Glomerular visceral epithelial cell (primary cell): ENCODE measurements at regions not wholly inside any gene's neighbourhood (a gene's known extent, or its start where the extent isn't known, plus 50 kb on each side); places are given as distances from the start of the nearest gene placed in this dataset.
"Not testable (repeated sequence)": the region's sequence is repeated elsewhere in the genome, so short reads cannot be mapped to it uniquely, and the experiment has no call there.

Source experiments
- DNase-seq: peaks from one replicate; pipeline ENCODE4 v3.0.0-alpha.2; 2016; ENCODE audit errors: extremely low spot score

DNA sequence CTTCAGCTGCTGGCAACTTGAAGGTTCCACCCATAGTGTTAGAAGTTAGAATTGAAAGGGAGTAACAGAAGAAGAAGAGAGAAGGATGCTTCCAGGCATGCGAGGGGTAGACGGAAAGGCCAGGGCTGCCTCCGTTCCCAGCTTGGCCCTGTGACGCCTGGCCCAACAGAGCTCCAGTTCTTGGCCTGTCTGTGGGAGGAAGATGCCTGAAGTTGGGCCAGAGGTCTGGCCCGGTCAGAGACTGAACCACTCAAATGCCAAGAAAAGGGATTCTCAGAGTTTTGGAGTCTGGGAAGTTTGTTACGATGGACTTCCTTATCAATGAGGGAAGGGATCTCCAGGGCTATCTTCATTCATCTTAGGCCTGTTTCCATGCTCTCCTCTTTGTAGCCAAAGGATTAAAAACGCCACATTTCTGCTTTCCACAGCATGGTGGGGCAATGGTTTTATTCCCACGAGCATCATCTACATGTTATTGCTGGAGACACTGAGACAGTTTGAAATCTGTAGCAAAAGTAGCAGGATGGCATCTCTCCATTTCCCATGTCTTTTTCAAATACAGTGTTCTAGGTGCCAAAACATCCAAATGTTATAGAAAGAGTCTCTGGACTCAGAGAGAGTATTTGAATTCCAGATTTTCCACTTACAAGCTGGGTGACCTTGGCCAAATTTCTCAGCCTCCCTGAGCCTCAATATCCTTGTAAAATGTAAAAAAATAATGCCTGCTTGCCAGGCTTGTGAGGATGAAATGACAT is 65.4 kb upstream of the ANKRD55 start:
- DNase-seq: no peak

DNA sequence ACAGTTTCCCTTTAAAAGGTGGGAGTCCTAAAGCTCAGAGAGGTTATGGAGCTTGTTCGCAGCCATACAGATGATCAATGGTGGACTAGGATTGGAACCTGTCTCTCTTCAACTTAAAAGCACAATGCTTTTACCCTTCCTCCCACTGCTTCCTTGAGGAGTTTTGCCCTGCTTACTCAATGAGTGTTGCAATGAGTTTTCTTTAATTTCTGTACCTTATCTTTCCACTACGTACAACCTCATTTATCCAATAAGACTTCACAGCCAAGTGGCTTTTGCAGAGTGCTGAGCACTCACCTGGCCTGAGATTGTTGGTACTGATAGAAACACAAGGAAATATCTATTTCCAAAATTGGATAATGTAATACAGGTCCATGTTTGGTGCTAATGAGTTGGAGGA is 64.7 kb upstream of the ANKRD55 start:
- DNase-seq: no peak

DNA sequence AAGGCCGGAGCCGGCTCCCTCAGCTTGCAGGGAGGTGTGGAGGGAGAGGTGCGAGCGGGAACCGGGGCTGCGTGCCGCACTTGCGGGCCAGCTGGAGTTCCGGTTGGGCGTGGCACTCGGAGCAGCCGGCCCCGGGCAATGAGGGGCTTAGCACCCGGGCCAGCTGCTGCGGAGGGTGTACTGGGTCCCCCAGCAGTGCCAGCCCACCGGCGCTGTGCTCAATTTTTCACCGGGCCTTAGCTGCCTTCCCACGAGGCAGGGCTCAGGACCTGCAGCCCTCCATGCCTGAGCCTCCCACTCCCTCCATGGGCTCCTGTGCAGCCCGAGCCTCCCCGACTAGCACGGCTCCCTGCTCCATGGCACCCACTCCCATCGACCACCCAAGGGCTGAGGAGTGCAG is 62.2 kb upstream of the ANKRD55 start:
- DNase-seq: not testable (repeated sequence)

DNA sequence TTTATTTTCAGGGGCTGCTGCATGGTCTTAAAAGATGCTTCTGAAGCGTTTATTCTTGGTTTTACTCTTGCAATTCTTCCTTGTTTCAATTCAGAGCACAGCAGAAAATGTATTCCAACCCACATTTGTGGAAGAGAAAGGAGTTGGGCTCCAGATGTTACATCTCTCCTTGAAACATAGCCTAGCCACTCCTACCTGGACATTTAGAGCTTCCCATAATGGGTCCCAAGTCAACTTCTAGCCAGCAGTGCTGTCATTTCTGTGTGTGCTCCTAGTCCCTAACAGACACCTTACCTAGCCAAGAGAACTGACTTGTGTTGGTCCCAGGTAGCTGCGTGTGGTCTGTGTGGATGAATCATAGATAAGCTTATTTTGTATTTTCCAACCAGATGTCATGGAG is 61.2 kb upstream of the ANKRD55 start:
- no peak for DNase-seq

DNA sequence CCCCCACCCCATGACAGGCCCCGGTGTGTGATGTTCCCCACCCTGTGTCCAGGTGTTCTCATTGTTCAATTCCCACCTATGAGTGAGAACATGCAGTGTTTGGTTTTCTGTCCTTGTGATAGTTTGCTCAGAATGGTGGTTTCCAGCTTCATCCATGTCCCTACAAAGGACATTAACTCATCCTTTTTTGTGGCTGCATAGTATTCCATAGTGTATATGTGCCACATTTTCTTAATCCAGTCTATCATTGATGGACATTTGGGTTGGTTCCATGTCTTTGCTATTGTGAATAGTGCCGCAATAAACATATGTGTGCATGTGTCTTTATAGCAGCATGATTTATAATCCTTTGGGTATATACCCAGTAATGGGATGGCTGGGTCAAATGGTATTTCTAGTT is 59.7 kb upstream of the ANKRD55 start:
- DNase-seq: not testable (repeated sequence)

DNA sequence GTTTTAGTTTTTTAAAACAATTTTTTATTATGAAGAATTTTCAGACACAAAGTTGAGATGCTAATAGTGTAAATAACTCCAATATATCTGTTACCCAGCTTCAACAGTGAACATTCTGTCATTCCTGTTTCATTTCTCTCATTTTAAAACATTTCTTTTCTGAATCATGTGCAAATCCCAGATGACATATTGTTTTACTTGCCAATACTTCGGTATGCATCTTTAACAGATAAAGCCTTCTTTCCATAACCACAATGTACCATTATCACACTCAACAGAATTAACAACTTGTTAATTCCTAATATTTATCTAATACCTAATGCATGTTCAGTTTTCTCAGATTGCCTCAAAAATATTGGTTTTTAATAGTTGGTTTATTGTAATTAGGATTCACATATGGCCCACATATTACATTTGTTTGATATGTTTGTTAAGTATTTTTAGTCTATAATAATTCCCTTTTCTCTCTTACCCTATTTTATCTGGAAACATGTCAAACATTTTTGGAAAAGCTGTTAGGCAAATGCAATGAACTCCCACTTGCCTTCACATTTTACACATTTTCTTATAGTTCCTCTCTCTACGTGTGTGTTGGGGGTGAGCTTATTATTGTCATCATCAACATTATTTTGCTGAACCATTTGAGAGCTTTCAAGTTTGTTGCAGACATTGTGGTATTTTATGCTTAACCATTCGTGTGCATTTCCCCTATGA is 58.7 kb upstream of the ANKRD55 start:
- DNase-seq: no peak

DNA sequence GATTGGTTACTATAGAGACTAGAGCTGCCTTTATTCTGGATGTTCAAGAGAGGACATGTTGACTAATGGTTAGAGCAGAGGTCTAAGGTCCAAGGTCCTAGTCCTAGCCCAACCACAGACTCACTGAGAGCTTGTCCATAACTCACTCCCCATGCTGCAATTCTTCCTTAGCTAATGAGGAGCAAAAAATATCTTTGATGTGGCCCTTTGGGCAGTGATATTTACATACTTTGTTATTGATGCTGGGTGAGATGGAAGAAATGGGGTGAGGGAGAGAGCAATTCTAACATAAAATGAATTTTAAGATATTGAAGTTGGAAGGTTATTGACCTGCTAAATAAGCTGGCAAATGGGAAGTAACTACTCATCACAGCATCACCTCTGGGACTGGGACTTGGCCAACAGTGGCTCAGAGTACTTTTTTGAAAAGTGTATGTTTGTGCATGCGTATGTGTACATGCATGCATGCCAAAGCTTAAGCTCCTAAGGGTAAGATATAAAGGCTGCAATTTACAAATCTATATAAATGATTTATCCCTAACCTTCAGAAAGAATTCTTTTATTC is 58.0 kb upstream of the ANKRD55 start:
- DNase-seq: no peak

DNA sequence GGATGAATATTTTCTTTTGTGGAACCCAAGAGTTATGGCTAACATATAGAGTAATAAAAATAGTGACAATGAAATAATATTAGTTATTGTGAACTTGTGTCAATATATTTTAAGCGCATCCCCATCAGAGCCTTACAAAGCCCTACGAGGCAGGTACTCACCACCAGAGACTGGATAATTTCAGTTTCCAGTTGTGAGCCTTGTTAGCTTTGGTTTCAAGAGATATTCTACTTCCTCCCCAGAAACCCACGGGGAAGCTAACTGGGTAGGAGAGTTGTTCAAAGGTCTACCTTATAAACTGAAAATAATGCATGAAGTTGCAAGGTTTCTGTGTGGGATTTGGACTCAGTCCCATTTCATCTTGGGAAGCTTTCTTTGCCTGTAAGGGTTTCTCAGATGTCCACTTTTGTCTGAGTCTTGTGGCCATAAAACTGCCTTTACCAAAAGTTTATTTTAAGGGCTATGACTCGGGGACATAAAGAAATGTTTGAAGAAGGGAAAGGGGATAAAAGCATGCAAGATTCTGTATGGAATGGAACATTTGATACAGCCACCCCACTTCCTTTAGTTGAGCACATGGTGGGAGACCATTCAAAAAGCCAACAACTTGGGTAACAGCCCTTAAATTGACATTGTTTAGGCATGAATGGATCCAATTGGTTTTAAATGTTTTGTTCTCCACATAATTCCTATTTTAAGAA is 57.4 kb upstream of the ANKRD55 start:
- DNase-seq: no peak

DNA sequence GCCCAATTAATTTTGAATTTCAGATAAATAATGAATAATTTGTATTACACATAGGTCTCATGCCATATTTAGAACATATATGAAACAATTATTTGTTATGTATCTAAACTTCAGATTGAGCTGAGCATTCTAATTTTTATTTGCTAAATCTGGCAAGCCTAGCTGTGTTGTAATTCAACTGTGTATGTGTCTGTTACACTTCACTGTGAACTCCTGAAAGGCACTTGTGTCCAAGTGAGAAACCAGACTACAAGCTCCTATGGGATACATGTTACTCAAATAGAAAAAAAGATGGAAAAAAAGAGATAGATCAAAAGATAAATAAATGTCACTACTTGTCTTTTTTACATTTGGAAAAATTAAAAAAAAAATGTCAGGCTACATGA is 56.5 kb upstream of the ANKRD55 start:
- no peak for DNase-seq

DNA sequence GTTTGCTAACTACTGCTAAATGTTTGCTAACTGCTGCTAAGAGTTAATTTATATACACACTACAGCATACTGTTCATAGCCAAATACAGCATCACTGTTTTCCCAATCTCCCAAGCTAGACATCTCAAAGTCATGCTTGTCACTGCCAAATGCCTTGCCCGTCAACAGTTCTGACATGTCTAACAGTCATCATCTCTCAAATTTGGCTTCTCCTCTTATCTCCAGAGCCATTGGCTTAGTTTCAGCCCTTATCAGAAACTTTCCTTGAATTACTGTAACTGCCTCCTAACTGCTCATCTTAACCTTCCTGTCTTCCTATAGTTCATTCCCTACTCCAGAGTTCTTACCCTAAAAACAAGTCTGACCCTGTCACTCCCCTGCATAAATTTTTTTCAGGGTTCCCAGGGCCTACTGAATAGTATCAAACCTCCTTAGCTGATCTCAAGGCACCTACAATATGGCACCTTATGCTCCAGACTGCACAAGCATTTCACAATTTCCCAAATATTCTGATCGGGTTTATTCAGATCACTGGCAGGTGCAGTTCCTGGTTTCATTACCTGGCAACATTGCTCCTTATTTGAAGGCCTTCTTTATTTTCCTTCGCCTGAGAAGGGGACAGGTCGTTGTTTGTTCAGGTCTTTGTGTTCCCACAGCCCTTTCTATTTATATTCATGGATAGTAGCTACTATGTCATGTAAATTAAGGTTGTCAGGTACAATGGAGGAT is 55.9 kb upstream of the ANKRD55 start:
- no peak for DNase-seq

DNA sequence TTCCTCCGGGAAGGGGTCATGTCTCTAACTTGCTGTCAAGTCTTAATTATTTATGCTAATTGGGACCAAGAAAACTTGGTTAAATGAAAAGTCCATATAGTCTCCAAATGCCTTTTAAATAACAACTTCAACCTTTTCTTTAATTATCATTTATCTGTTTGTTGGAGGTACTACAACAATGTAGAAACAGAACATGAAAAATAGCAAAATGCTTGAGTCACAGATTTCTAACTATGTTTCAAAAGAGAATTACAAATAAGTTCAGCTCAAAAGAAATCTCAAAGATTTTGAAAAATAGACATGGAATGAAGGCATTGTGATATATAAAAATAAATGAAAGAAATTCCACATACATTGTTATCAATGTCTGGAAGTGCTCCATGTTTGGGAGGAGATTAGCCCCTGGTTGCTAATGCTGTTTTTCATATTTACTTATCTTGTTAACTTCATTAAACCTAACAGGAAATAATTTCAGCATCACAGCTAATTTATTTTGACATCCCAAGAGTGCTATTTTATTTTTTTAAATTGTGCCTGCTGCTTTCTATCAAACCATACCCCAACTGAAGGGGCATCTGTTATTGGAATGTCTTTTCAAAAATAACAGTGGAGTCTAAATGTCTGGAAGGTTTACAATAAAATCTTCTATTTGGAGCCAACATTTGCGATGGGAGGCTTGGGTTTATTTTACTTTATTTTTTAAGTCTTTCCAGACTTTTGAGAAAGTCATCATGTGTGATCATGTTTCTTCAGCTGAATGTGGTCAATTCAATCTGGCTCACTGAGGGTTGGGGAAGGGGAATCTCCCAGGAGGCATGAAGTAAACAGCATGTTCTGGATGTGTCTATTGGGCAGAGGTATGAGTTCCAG is 53.1 kb upstream of the ANKRD55 start:
- no peak for DNase-seq

DNA sequence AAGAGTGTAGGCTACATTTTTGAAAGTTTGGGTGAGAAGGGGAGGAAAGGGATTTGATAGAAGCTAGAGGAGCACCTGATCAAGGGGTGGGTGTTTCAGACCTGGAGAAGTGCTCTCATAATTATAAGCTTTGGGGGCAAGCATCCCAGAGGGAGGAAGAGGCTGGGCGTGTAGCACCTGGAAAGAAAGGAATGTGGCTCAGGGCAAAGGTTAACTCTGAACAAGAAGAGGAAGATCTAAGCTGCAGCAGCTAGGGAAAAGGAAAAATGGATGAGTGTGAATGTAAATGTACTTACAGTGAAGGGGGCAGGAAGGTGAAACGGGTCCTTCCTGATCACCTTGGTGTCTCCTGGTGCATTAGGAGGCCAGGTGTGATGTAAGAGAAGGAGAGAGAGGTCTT is 49.8 kb upstream of the ANKRD55 start:
- no peak for DNase-seq
